GM19023 (cell line): ENCODE measurements at regions not wholly inside any gene's neighbourhood (a gene's known extent, or its start where the extent isn't known, plus 50 kb on each side); places are given as distances from the start of the nearest gene placed in this dataset.
"Not testable (repeated sequence)": the region's sequence is repeated elsewhere in the genome, so short reads cannot be mapped to it uniquely, and the experiment has no call there.

Experiments used
- ATAC-seq: cut with Tn5 transposase; IDR thresholded peaks from one replicate; pipeline ENCODE4 v1.9.1; 2021; ENCODE audit warnings: mild to moderate bottlenecking, moderate library complexity; ENCODE audit not compliant: unreplicated experiment

DNA sequence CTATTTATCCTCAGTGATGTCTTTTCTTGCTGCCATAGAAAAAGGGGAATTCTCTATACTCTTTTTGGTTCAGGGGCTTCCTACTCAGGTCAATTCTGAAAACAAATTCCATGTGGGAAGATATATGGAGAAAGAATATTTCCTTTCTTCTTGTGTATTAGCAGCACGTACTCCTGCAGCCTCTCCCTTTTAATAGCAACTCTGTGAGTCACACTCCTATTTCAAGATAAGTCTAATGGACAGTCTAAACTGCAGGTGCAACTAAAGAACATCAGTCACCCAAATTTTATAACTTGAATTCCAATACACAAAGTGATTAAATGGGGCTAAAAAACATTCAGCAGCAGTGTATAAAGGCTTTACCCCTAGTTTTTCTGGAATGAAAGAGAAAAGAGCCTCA is 942.2 kb downstream of the CNTNAP5 start:
- ATAC-seq: no peak

DNA sequence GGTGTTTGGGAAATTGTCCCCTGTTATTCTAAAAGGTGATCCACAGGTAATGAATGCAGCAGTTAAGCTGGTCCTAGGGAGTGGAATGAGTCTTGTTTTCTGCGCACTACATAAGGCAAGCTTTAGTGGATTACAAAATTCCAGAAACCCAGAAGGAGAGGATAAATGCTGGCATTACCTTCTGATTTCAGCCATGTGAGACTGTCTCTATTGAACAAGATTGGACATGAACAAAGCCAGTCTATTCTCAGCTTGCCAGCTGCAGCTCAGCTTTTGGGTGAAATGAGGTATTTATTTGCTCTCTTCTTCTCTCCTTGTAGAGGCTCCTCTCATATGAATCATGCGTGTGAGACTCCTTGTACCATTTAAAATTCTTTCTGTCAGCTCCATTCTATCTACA is 944.9 kb downstream of the CNTNAP5 start:
- ATAC-seq: no peak

DNA sequence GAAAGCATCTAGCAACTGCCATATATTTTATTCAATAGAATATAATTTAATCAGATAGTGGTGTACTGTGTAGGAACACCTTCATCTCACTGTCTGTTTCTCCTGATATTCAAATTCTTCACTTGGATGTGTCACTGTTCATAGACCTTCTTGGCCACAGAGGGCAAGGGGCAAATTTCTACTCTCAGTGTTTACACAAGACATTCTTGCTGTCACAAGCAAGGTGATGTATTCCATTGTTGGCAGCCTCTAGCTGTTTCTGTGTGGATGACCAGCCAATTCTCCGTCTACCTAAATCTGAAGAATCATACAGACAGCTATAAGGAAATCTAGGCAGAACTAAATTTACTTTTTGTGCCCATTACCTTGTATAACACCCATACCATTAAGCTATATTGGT is 948.3 kb downstream of the CNTNAP5 start:
- ATAC-seq: no peak

DNA sequence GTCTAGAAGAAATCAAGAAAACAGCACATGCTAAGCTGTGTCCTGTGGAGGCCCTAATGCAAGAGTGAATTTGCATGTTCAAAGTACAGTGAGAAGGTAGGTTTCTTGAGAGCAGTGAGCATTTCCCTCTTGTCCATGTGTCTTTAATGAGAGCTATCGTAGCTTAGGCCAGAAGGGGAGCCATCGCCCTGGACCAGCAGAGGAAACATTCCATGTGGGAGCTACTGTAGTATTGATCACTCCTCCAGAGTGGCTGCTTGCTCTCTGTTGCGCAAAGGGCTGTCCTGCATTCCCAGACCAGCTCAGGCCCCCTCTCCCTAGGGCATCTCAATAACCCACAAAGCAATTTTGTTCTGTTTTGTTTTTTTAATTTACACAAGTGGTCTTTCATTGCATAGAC is 950.1 kb downstream of the CNTNAP5 start:
- no peak for ATAC-seq

DNA sequence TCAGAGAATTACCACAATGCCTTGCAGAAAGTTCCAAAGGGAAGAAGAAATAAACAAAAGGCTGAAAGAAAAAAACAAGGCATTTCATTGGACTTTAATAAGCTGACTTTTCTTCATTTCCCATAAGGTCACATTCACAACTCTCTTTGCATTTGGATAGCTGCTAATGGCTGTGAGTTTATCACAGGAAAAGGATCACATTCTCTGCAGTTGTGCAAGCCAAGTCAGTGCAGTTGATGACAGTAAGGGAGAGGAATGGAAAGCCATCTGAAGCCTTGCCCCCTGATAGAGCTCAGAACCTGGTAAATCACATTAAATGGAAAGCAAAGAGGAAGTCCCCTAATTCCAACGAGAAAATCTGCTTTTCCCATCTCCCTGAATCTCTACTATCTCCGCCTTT is 950.6 kb downstream of the CNTNAP5 start:
- no peak for ATAC-seq

DNA sequence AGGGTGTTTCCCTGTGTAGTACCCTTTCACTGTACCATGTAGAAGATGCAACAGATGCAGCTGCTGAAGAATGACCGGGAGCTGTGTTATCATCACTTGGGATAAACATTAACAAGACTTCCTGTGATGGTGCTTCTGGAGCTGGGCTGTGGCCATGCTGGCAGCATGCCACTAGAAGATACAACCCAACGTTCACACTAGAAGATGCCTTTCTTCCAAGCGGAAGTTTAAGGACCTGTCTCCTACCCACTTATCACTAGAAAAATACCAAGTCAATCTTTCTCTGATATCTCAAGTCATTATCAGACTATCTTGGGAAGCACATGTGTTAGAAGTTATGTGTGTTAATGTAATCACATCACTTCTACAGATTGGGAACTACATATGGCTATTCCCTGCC is 953.5 kb downstream of the CNTNAP5 start:
- ATAC-seq: no peak

DNA sequence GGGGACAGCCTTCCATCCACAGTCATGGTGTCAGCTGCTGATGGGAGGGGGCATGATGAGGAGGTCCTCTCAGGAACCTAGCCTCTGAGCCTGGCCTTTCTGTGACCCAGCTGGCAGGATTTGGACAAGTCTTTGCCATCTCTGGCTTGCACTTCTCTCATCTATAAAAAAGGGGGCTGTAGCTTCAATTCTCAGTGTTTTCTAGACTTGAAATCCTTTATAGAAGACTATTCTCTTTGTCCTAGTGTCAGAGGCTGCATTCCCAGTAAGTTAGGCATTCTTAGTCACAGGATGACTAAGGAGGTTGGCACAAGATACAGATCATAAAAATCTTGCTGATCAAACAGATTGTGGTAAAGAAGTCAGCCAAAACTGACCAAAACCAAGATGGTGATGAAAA is 958.5 kb downstream of the CNTNAP5 start:
- ATAC-seq: no peak

DNA sequence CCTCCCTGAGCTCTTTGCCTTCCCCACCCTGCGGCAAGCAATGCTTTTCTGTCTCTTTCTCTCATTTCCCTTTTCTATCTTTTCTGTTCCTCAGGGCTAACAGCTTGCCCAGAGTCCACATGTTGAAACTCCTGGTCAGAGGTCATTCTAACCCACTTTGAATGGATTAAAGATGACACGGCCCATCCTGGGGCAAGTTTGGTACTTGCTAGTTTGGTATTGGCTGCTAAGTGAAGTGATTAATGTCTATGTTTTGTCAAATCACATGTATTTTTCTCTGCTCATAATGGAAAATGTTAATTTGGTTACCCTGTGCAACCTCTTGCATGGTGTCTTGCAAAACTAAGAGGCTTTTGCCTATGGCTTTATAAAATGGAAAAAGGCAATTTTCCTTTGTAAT is 960.2 kb downstream of the CNTNAP5 start:
- no peak for ATAC-seq

DNA sequence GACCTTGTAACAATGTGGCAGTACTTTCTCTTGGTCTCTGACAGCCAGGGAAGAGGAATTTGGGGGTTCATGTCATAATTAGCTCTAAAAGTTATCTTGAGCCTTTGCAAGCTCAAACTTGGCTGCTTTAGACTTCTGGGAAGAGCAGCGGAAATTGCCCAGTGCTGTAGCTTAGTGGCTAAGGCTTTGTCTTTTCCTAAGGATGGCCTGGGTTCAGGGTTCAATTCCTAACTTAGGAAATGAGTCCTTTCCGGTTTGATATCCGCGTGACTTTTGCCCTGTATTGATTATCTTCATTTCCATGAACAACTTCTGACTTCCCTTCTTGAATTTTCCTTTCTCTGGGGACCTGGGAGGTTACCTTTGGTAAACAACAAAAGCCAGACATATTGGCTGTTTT is 961.0 kb downstream of the CNTNAP5 start:
- ATAC-seq: no peak

DNA sequence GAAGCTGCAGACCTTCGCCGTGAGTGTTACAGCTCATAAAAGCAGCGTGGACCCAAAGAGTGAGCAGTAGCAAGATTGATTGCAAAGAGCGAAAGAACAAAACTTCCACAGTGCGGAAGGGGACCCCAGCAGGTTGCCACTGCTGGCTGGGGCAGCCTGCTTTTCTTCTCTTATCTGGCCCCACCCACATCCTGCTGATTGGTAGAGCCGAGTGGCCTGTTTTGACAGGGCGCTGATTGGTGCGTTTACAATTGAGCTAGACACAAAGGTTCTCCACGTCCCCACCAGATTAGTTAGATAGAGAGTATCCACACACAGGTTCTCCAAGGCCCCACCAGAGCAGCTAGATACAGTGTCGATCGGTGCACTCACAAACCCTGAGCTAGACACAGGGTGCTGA is 961.8 kb downstream of the CNTNAP5 start:
- not testable (repeated sequence) for ATAC-seq

DNA sequence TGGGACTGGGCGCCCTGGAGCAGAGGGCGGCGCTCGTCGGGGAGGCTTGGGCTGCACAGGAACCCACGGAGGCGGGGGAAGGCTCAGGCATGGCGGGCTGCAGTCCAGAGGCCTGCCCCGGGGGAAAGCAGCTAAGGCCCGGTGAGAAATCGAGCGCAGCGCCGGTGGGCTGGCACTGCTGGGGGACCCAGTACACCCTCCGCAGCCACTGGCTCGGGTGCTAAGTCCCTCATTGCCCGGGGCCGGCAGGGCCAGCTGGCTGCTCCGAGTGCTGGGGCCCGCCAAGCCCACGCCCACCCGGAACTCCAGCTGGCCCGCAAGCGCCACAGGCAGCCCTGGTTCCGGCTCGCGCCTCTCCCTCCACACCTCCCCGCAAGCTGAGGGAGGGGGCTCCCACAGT is 962.3 kb downstream of the CNTNAP5 start:
- not testable (repeated sequence) for ATAC-seq

DNA sequence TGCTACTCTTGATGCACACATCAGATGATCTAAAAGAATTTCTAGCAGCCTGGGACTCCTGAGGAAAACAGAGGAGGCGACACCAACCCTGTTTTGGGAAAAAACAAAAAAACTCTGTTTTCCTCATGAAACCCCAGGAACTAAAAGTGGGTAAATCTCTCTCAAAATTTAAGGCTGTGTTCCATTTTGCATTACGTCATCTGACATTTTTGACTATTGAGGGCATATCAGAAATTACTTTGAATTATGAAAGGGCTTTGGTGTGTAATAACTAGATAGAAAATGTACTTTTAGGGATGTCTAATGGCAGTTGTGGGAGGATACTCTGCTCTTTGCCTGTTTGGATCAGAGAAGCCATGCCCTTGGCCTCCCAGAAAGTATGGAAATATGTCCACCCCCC is 963.0 kb downstream of the CNTNAP5 start:
- ATAC-seq: no peak

DNA sequence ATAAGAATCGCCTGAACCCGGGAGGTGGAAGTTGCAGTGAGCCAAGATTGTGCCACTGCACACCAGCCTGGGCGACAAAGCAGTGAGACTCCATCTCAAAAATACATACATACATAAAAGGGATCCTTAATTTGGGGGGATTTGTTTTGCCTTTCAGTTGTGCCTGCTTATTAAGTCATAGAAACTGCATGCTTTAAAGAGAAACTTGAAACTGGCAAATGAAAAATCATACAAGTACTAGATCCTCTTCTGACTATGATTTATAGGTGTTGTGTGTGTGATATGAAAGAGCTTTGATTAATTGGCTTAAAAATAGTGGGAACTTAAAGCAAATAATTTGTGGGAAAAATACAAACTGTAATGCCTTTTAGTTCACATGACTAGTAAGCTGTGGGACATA is 963.7 kb downstream of the CNTNAP5 start:
- ATAC-seq: no peak

DNA sequence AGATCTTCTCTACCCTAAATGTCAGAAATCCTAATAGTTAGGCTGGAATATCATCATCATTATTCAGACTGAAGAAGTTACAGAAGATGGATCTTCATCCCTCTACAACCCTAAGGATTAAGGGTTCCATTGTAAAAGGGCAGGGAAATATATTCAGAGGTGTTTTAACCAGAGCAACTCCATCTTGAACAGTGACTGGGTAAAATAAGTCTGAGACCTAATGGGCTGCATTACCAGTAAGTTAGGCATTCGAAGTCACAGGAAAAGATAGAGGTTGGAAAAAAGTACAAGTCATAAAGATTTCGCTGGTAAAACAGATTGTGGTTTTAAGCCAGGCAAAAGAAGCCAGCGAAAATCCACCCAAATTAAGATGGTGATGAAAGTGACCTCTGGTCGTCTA is 968.7 kb downstream of the CNTNAP5 start:
- ATAC-seq: no peak

DNA sequence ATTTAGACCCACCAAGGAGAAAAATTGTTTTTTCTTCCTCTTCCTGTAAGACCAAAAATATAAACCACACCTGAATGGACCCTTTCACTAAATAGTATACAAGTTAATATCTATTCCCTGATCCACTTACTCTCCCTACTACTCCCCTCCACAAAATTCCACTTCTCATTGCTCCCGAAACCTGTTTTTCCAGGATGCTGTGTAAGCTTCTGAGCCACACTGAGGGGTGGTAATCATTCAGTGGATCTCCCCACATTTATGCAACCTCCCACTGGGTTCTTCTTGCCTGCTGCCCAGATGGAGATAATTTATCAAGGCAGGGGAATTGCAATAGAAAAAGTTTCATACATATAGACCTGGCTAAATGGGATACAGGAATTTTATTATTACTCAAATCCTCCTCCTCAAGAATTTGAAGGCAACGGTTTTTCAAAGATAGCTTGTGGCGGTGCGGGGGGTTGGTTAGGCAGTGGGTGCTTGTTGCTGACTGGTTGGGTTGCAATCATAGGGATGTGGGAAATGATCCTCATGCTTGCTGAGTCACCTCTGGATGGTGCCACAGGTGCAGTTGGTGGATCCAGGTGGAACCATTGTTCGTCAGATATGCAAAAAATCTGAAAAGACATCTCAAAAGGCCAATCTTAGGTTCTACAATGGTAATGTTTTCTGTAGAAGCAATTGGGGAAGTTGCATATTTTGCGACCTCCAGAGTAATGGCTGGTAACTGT is 970.3 kb downstream of the CNTNAP5 start:
- no peak for ATAC-seq

DNA sequence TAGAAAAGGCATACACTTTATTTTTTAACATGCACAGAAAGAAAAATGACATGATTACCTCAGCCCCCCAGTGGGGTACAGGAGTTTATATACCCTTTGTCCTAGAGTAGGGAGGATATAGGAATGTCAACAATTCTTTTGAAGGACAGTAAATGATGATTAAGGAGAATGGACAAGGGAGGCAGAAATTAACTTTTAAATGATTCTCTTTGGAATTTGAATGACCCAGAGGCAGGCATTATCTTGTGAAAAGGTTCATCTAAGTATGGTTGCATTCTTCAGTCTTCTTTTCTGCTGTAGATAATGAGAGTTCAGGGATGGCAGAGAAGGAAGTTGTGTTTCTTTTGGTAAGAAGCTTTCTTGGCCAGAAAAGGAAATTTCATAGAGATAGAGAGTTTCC is 971.3 kb downstream of the CNTNAP5 start:
- ATAC-seq: no peak

DNA sequence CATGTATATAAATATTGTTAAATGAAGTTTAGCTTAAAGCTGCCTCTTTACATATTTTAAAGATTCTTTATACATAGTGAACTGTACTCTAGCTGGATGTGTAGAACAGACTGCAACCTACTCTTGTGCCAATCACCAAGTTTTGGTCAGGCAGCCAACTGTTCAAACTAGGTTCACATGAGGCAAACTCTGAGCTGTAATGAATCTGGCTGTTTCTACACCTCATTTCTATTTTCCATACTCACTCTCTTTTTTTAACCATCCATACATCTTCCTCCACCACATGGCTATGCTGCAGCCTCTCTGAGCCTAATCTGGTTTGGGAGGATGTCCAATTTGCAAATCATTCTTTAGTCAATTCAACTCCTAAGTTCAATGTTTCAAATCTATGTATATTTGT is 974.8 kb downstream of the CNTNAP5 start:
- no peak for ATAC-seq

DNA sequence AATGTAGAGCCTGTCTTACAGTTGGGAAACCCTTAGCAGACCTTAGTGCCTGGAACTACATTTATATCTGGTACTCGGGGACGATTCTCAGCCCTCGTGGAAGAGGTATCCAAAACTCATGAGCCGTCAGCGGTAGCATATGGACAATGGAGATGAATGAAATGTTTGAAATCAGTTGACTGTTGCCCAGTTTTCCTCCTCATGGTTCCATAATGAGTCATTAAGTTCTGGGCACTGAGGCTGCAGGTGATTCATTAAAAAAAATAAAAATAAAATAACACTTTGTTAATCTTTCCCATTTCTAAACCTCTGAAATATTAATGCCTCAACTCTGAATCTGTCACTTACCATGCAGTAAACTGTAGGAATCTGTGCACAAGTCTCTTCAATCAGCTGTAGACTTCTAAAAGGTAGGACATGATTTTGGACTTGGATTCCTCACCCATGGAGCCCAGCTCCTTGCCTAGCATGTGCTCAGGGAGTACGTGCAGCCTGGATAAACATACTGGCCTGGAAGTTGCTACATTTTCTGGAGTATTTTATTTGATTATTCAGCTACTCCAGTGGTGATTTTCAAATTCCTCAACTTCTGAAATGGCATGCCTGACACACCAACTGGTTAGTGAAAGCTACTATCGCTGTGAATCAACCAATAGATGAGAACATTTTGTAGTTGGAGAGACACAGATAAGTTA is 979.2 kb downstream of the CNTNAP5 start:
- no peak for ATAC-seq

DNA sequence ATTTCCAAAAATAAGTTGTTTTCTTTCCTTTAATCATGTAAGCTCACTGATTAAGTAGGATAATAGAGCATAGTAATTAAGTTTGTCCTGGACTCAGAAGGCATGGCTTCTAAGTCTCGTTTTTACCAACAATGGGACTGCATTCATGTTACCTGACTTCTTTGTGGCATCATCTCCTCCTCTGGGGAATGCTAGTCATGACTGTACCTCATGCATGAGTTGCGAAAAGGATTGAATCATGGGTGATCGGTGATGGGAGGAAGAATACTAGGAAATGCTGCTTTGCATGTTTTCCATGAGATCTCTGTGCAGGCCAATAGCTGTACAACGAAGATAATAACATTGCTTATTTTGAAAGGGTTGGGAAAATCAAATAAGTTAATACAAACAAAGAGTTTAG is 981.6 kb downstream of the CNTNAP5 start:
- ATAC-seq: no peak

DNA sequence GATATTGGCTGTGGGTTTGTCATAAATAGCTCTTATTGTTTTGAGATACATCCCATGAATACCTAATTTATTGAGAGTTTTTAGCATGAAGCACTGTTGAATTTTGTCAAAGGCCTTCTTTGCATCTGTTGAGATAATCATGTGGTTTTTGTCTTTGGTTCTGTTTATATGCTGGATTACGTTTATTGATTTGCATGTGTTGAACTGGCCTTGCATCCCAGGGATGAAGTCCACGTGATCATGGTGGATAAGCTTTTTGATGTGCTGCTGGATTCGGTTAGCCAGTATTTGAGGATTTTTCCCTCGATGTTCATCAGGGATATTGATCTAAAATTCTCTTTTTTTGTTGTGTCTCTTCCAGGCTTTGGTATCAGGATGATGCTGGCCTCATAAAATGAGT is 1003.6 kb downstream of the CNTNAP5 start:
- ATAC-seq: not testable (repeated sequence)

DNA sequence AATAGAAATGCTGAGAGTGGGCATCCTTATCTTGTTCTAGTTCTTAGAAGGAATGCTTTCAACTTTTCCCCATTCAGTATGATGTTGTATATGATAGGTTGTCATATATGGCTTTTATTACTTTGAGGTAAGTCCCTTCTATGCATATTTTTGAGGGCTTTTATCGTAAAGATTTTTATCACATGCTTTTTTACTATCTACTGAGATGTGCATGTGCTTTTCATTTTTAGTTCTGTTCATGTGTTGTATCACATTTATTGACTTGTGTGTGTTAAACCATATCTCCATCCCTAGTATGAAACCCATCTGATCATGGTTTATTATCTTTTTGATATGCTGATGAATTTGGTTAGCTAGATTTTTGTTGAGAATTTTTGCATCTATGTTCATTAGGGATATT is 1008.8 kb downstream of the CNTNAP5 start:
- ATAC-seq: no peak

DNA sequence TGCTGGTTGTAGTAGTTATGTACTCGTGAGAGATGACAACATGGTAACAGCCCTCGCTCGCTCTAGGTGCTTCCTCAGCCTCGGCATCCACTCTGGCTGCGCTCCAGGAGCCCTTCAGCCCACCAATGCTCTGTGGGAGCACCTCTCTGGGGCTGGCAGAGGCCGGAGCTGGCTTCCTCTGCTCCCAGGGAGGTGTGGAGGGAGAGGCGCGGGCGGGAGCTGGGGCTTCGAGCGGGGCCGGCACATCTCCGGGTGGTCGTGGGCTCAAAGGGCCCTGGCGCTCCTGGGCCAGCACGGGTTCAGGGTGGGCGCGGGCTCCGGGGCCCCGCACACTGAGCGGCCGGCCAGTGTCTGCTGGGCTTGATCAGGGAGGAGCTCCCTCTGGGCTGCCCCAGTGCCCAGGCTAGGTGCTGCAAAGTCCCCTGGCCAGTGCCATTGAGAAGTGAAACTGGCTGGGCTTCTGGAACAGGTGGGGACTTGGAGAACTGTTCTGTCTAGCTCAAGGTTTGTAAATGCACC is 1012.1 kb downstream of the CNTNAP5 start:
- ATAC-seq: no peak

DNA sequence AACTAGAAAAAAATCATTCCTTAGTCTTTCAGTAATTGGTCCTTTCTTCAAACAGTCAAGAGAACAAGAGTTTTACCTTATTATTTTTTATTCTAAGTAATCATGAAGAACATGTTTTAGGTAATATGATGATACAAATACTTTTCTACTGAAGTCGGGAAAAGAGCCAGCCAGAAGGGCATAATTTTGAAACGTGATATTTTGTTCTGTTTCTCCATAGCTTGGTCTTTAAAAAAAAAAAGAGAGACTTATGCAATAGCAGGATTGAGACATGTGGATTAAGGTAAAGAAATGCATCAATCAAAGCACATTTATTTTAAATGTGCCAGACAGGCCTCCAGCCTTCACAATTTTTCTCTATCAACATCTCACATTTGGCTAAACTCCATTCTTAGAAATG is 1016.8 kb downstream of the CNTNAP5 start:
- ATAC-seq: no peak
